ENCODE measurements at regions not wholly inside any gene's neighbourhood (a gene's known extent, or its start where the extent isn't known, plus 50 kb on each side); places are given as distances from the start of the nearest gene placed in this dataset.

DNA sequence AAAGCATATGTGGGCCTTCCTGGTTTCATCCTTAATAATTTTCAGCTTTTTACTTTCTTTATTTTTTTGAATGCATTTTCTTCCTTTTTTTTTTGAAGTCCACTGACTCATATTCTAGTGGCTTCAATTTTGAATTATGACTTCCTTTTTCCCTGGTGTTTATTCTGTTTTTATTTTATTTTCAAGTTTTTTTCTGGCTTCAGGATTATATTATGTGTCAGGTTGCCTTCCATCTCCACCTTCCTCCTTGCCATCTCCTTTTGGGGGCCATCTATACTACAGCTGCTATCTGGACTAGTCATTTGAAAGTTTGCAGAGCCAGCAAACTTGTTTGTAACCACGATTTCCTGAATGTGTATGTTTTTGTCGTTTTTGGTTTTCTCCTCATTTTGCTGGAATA is 117.6 kb downstream of the LEPR start:
- no peak for DNase-seq
- no peak overlapping the region for H3K27ac ChIP-seq (ENCODE audit: low read depth in 1 of 2, low read length in 1 of 2)
- H3K9ac ChIP-seq (ENCODE audit: insufficient read depth in 1 of 2, low read length in 2 of 2), result no peak overlapping the region
- H3K9me3 ChIP-seq (ENCODE audit: control insufficient read depth in 4 of 4, insufficient read depth in 3 of 4, low read length in 3 of 4), result no peaks in the 10 kb centered on the region
- no peak for ATAC-seq (ENCODE audit: insufficient read depth, low FRiP score)
- no peaks in the 10 kb centered on the region for H3K27me3 ChIP-seq (ENCODE audit: control insufficient read depth in 3 of 3, insufficient read depth in 3 of 3, low read length in 2 of 3)
- WGBS, 2 donors, result 14 to 43% methylated on average over 2 of the region's 2 CpGs
- TF ChIP-seq, protein P1, sequence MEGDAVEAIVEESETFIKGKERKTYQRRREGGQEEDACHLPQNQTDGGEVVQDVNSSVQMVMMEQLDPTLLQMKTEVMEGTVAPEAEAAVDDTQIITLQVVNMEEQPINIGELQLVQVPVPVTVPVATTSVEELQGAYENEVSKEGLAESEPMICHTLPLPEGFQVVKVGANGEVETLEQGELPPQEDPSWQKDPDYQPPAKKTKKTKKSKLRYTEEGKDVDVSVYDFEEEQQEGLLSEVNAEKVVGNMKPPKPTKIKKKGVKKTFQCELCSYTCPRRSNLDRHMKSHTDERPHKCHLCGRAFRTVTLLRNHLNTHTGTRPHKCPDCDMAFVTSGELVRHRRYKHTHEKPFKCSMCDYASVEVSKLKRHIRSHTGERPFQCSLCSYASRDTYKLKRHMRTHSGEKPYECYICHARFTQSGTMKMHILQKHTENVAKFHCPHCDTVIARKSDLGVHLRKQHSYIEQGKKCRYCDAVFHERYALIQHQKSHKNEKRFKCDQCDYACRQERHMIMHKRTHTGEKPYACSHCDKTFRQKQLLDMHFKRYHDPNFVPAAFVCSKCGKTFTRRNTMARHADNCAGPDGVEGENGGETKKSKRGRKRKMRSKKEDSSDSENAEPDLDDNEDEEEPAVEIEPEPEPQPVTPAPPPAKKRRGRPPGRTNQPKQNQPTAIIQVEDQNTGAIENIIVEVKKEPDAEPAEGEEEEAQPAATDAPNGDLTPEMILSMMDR (IDR thresholded peaks at IDR 0.05; ENCODE audit: control extremely low read depth, extremely low read depth), result no peak
- no peaks in the 10 kb centered on the region for H3K36me3 ChIP-seq (ENCODE audit: control insufficient read depth in 4 of 4, insufficient read depth in 4 of 4, low read length in 4 of 4)
- H3K4me1 ChIP-seq (ENCODE audit: control insufficient read depth in 5 of 5, insufficient read depth in 5 of 5, low read length in 5 of 5), result peaks cover 0 to 5% (median 0%) of the 10 kb centered on the region in 5 donors
- no peak overlapping the region for H3K4me3 ChIP-seq

DNA sequence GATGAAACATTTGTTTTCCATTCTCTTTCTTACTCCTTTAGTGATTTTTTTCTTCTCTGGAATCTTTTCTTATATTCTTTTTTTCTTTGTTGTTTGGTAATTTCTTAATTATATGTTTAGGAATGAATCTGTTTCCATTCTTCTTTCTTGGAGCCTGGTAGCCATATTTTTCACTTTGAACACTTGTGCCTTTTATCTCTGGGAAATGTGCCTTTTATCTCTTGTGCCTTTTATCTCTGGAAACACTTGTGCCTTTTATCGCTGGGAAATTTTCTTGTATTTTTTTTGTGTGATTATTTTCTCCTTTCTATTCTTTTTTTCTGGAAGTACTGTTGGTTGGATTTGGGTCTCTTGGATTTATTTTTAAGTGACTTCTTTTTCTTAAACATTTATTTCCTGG is 118.2 kb downstream of the LEPR start:
- H3K36me3 ChIP-seq (ENCODE audit: control insufficient read depth in 4 of 4, insufficient read depth in 4 of 4, low read length in 4 of 4), result no peaks in the 10 kb centered on the region
- H3K27ac ChIP-seq (ENCODE audit: low read depth in 1 of 2, low read length in 1 of 2), result no peak overlapping the region
- no peaks in the 10 kb centered on the region for H3K9me3 ChIP-seq (ENCODE audit: control insufficient read depth in 4 of 4, insufficient read depth in 3 of 4, low read length in 3 of 4)
- DNase-seq (no peak), ATAC-seq (ENCODE audit: insufficient read depth, low FRiP score) (no peak)
- peaks cover 0 to 5% (median 0%) of the 10 kb centered on the region in 5 donors for H3K4me1 ChIP-seq (ENCODE audit: control insufficient read depth in 5 of 5, insufficient read depth in 5 of 5, low read length in 5 of 5)
- no peak overlapping the region for H3K9ac ChIP-seq (ENCODE audit: insufficient read depth in 1 of 2, low read length in 2 of 2)
- no peaks in the 10 kb centered on the region for H3K27me3 ChIP-seq (ENCODE audit: control insufficient read depth in 3 of 3, insufficient read depth in 3 of 3, low read length in 2 of 3)
- no peak overlapping the region for H3K4me3 ChIP-seq
- TF ChIP-seq, protein P1 (IDR thresholded peaks at IDR 0.05; ENCODE audit: control extremely low read depth, extremely low read depth), result no peak
- 24 to 55% methylated on average over 1 of the region's 1 CpG for WGBS, 2 donors

DNA sequence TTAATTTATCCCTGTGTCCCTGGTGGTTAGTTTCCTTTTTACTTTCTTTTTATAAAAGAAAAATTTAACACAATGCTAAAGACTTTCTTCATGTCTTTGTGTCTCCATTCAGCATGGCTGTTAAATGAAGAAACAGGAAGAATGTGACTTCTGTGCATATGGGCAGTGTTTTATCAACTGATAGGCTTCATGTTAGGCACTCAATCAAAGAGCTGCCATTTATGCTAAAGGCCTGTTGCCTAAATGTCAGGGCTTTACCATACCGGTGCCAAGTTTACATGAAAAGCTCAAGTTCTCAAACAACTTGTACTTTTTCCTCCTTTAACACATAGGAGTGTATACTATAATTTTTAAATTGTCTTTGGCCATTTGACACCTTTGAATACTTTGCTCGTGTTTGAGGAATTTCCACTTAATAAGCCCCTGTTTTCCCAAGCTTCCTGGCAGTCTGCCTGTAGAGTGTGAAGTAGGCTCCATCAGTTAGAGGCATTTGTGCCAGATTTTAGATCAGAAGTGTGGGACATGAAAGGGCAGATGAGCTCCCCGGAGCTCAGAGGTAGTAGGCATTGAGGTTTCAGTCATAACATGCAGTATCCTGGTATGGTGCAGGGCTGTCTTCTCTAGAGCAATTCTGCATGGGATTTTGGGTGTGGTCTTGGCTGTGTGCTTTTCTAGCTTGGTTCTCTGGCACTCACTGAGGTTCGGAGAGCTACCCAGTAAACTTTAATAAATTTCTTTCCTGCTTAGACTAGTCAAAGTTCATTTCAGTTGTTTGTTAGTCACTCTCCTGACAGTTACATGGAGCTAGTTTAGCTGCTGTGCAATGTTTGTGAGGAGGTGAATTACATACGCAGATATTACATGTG is 119.0 kb downstream of the LEPR start:
- DNase-seq (peak; percentile 18 to 69 (median 47)), ATAC-seq (ENCODE audit: insufficient read depth, low FRiP score) (no peak)
- TF ChIP-seq, protein P1 (IDR thresholded peaks at IDR 0.05; ENCODE audit: control extremely low read depth, extremely low read depth), result no peak

More for the DNA sequence above, 119.0 kb downstream of the LEPR start:
- Histone ChIP-seq H3K4me1 (ENCODE audit: control insufficient read depth in 5 of 5, insufficient read depth in 5 of 5, low read length in 5 of 5) (peaks cover 0 to 5% (median 0%) of the 10 kb centered on the region in 5 donors), H3K4me3 (no peak overlapping the region), H3K36me3 (ENCODE audit: control insufficient read depth in 4 of 4, insufficient read depth in 4 of 4, low read length in 4 of 4) (no peaks in the 10 kb centered on the region), H3K27me3 (ENCODE audit: control insufficient read depth in 3 of 3, insufficient read depth in 3 of 3, low read length in 2 of 3) (no peaks in the 10 kb centered on the region), H3K27ac (ENCODE audit: low read depth in 1 of 2, low read length in 1 of 2) (no peak overlapping the region), H3K9ac (ENCODE audit: insufficient read depth in 1 of 2, low read length in 2 of 2) (no peak overlapping the region), H3K9me3 (ENCODE audit: control insufficient read depth in 4 of 4, insufficient read depth in 3 of 4, low read length in 3 of 4) (no peaks in the 10 kb centered on the region)
- 58 to 75% methylated on average over 5 of the region's 5 CpGs for WGBS, 2 donors
